ENCODE measurements at regions not wholly inside any gene's neighbourhood (a gene's known extent, or its start where the extent isn't known, plus 50 kb on each side); places are given as distances from the start of the nearest gene placed in this dataset.
"Not testable (repeated sequence)": the region's sequence is repeated elsewhere in the genome, so short reads cannot be mapped to it uniquely, and the experiment has no call there.

DNA sequence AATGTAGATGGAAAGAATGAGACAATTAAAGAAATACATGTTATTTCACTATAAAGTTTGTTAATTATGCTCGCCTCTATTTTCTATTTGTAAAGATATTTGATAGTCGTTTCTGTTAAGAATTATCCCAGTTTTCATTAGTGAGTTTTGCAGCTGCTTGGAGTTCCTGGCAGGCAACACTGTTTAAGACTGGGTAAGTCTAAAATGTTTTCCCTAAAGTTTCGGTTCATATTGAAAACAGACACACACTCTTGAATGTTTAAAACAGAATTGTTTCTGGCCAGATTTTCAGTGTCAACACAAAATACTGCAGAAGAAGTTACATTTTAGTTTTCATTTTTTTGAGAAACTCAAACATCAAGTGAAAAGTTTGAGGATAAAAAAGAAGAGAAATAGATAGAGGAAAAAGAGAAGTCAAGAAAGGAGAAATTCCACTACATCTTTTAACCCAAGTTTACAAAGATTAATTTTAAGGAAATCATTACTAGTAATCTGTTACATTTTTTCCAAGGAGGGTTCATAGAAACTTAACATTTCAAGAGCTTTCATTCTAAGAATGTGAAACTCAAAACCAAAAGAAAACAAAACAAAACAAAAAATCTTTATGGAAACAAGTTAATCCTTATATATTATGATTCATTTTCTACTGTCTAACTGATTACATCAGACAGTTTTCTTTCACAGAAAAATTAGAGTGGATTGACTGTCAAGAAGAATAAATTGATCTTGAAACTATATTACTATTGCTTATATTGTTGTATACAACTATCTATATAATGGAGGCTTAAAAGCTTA is 305.5 kb downstream of the FAT4 start:
- DNase-seq = no peak

DNA sequence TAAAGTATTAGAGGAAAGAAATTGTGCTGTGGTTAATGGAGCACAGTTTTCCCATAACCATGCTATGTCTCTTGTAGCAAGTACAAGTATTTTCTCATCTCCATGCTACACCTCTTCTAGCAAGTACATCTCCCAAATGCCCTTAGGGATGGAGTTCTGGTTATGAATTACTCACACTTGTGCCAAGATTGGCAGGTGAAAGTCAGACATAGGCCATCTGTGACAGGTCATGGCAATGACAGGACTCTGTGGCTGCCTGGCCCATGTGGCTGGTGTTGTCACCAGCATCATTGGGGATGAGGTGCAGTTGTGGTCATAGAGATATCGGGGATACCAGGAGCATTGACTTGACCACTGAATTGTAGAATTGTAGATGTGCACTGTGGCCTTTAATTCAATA is 310.2 kb downstream of the FAT4 start:
- no peak for DNase-seq

DNA sequence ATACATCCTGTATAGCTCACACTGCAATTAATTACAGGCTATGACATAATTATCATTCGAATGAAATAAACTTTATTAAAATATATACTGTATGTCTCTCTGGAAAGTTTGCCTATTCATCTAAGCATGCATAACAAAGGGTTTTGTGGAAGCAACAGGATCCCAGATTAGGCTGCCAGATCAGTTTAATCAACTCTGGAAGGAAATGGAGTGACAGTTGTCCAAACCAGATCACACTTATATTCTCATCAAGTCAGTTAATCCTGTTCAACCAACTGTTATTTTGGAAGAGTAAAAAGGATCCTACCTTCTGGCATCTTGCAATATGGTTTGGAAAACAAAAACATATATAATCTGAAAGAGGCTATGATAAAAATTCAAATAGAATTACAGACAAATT is 312.2 kb downstream of the FAT4 start:
- no peak for DNase-seq

DNA sequence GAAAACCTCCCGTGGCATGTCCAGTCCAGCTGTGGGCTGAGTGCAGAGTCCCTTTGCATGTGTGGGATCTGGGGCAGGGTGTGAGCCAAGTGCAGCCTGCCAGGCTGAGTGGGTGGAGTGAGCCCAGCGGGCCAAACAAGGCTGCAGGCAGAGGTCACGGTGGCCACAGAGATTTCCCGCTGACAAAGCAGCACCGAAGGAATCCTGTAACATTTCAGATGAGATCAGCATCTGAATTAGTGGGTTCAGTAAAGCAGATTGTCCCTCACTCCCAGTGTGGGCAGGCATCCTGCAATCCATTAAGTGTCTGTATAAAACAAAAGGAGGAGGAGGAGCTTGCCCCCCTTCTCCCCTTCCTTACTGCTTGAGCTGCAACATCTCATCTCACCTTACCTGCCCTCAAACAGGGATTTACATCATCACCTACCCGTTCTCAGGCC is 324.4 kb downstream of the FAT4 start:
- no peak for DNase-seq

DNA sequence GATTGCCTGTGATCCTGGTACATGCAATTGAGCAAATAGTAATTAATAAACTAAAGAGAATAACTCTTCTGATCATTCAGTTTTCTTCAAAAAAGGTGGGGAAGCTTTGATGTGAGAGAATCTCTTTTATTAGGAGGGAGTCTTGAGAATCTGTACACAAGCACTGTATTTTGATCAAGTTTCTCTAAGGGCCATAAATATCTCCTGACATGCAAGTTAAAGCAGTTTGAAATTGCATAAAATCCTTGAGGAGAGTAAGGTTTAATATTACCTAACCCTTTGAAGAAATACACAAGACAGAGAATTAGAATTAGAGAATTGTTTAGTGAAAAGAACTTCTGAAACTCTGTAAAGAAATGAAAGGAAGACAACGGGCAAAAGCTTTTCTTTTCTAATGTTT is 326.9 kb downstream of the FAT4 start:
- no peak for DNase-seq

DNA sequence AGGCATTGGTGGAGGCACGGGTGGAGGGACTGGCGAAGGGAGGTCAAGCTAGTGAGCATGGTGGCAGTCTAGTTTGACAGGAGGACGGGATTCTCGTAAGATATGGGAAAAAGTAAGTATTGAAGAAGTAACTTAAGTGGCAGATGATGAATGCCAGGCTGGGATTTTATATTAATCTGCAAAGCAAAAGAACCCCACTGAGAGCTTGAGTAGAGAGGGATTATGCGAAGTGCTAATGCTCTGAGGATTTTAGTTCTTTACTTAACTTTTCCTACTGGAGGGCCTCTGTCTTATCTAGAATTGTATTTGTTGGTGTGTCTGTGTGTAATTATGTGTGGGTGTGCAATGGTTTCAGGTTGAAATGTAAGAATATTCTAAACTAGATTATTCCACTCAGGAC is 327.9 kb downstream of the FAT4 start:
- no peak for DNase-seq

DNA sequence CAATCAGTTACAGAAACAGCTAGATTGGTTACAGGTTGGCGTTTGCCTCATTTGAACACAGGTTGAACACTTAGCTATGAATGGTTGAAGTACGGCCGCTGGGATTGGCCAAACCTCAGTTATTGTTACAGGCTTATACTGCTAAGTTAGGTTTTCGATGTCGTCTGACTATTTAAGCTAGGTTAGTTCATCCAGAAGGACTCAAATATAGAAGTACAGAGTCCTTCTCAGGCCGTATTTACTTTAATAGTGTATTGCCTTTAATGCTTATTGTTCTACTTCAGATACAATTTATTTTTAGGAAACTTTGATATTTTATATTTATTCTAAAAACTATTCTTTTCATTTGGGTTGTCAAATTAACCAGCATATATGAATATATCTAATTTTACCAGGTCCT is 334.7 kb downstream of the FAT4 start:
- DNase-seq = no peak

DNA sequence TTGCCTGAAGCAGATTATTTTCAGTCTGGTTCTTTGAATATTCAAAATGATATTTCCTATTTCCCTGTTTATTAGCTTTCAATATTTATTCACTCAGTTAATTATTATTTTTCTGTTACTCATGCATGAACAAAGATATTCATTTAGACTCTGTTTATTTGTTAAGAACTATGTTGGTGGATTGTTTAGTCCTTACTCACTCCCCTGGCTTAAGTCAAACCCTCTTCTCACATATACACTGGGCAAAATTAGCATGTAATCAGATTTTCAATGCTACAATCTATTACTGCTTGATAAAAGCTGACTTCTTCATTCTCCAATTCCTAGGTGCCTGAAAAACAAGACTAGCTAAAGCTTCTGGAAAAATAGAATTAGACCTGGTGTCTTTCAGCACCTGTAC is 335.8 kb downstream of the FAT4 start:
- DNase-seq = no peak

DNA sequence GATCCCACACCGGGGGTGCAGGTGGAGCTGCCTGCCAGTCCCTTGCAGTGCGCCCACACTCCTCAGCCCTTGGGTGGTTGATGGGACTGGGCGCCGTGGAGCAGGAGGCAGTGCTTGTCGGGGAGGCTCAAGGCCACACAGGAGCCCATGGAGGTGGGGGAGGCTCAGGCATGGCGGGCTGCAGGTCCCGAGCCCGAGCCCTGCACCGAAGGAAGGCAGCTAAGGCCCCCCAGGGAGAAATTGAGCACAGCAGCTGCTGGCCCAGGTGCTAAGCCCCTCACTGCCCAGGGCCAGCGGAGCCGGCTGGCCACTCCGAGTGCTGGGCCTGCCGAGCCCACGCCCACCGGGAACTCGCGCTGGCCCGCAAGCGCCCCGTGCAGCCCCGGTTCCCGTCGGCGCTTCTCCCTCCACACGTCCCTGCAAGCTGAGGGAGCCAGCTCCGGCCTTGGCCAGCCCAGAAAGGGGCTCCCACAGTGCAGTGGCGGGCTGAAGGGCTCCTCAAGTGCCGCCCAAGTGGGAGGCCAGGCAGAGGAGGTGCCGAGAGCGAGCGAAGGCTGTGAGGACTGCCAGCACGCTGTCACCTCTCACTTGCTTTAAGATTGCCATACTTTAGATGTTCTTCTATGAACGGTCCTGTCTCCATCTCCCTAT is 337.1 kb downstream of the FAT4 start:
- DNase-seq = not testable (repeated sequence)

DNA sequence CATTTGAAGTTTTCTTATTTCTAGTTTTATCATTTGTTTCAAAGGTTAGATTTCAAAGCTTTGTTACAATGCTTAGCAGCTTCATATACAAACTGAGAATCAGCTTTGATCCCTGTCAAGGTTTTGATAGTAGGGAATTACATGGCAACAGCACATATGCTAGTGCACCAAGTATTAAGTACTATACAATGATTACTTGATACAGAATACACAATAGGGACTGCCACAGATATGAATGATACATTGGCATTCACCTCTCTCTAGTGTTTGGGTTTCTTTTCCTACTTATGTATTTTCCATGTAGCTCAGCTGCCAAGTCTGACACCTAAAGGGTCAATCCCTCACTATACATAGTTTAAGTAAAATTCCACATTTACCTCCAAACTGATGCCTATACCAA is 344.0 kb downstream of the FAT4 start:
- DNase-seq = no peak

DNA sequence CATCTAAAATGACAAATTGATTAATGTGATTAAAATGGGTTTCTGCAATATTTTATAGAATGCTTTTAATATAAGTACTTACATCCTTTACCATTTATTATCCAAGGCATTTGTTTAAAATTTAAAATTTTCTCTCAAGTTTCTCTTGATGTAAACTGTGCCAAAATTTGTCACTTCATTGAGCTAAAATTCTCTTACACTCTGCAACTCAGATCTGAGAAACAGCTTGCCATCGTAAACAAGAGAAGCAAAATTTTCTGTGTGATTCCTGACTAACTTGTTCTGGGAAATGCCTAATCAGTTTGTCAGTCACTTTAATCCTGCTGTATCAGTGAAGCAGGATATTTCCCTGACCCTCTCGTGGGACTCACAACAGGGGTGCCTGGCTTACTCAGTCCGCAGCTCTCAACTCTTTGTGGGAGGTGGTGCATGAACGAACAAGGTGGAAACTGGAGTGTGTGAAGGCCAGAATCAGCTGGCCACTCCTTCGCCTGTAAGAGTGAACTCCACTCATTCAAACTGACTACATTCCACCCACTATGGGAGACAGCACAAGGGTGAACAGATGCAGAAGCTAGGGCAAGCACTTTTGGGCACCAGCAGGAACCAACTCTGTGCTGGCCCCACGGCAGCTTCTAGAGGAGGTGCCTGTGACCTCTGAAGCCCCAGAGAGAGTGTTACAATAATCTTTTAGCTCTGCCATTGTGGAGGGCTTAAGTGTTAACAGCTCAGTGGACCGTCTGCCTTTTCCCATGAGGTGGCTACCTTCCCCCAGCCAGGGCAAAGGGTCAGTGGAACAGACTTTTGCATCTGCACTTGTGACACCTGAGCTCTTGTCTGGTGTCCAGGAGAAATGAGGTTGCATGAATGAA is 349.4 kb downstream of the FAT4 start:
- no peak for DNase-seq

DNA sequence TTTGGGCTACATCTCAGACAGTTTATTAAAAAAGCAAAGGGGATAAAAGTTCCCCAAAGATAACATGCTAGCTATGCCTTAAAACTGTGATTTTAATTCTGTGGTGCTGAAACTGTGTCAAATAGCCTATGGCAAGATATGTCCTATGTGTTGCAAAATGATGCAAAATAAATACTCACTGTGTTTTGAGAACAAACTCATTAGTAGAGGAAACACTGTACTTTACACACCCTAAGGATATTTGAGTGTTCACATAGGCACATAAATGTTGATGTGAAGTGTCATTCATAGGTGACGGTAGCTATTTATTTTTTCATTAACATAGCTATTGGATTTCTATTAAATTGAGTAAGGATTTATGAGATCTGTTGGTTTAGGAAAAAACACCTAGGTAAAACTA is 351.9 kb downstream of the FAT4 start:
- no peak for DNase-seq

DNA sequence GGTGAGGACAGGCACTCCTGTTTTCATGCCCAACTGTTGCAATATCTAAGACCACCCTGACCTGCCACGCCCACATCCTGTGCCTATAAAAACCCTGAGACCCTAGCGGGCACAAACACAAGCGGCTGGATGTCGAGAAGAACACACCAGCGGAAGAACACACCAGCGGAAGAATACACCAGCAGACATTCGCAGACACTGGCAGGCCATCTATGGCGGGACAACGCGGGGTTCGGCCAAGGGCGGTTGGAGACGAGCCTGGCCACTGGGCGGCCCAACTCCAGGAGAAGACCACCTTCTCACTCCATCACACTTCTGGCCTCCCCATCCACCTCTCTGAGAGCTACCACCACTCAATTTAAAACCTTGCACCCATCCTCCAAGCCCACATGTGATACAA is 361.4 kb downstream of the FAT4 start:
- no peak for DNase-seq

DNA sequence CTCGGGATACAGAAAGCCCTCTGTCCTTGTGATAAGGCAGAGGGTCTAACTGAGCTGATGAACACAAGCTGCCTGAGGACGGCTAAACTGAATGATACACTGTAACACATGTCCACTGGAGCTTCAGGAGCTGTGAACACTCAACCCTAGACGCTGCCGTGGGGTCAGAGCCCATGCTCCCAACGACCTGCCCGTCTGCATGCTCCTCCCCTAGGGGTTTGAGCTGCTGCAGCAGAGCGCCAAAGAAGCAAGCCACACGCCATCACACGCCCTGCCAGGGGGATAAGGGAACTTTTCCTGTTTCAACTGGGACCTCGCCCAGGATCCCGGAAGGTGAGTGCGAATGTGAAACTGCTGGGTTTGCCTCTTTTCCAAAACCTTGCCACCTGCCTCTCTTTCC is 361.8 kb downstream of the FAT4 start:
- DNase-seq = no peak

DNA sequence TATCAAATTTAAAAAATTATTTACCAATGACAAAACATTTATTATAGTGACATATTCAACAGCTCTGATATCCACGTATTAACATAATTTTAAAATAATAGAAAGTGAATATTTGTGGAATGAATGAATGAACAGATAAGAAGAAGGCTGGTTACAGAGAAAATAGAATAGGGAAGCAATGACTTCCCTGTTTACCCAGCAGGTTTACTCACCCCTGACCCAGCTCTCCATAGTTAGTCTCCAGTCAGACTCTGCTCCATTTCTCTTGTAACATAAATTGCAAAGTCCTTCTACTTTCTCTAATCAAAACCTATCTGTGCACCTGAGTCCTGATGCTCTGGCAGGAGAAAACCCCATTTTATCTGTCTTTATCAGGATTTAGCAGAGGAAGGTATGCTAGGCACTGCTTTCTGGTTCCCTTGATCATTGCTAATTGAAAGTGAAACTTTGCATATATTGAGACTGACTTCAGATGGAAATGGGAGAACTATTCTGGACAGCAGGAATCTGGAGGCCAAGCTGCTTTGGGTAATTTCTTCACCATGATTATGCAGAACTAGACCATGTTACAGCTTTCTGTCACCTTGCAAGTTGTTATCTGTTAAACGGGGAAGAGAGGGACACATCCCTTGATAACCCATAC is 363.0 kb downstream of the FAT4 start:
- no peak for DNase-seq

DNA sequence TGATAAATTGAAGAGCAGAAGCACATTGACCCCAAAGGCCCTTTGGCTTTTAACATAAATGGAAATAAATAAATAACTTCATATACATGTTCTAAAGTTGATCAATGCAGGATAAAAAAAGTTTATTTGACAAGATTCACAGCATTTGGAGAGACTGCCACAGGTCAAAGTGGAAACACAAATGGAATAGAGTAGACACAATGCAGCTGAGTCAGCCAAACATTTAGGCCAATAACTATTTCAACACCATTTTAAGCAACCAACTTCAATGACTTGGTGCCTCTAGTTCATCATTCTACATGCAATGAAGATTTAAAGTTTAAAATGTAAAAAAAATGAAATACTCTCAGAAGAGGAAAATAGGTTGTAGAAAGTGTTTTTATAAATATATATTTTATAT is 365.2 kb downstream of the FAT4 start:
- DNase-seq = no peak

DNA sequence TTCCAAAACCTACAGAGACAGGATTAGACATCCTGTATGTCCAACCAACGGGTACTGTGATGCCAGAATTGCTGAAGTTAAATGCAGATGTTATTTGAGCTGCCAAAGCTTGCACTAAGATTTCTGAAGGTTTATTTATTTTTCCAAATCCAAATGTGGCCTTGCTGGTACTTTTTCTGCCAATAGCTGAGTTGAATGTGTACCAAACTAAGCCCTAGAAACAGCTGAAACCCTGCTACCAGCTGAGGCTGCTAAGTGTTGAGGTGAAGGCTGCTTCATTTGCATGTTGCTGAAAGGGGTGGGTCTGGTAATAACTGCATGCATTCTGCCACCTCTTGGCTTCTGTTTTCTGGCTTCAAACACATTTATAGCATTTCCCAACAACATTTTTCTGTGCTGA is 366.5 kb downstream of the FAT4 start:
- no peak for DNase-seq

DNA sequence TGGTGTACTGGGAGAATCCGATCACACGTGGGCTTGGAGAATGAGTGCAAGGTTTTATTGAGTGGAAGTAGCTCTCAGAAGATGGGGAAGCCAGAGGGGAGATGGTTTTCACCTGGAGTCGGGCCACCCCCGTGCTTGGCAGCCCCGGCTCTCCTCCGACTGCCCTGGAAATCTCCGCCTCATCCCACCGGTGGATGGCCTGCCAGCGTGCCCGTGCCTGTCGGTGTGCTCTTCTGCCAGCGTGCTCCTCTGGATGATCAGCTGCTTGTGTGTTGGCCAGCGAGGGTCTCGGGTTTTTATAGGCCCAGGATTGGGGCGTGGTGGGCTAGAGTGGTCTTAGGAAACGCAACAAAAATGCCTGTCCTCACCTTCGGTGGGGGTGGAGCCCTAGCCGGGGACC is 368.0 kb downstream of the FAT4 start:
- DNase-seq = no peak

DNA sequence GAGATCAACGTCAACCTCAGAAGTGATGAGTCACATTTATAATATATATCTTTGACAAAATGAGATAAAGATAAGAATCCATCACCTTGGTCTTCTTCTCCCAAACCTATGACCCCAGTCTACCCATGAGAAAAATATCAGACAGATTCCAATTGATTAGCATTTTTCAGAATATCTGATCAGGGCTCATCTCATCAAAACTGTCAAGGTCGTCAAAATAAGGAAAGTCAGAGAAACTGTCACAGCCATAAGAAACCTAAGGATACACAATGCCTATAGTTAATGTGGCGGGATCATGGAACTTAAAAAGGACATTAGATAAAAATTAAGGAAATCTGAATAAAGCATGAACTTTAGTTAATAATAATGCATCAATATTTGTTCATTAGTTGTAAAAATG is 374.1 kb downstream of the FAT4 start:
- DNase-seq = no peak

DNA sequence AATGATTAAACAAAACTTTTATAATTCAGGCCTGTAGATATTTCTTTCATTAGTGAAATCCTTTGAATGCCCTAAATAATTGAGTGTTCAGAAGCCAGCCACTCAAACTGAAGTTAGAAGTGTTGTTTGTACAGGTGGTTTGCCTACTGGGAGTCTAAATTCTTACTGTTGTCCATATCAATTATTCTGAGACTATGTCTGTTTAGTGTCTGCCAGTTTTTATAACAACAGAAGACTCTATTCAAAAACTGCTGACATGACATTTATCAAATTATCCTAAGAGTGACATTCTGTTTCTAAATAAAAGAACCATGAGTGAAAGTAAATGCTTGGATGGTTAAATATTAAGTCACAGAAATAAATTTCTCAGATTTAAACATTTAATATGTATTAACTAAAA is 375.1 kb downstream of the FAT4 start:
- DNase-seq = no peak

DNA sequence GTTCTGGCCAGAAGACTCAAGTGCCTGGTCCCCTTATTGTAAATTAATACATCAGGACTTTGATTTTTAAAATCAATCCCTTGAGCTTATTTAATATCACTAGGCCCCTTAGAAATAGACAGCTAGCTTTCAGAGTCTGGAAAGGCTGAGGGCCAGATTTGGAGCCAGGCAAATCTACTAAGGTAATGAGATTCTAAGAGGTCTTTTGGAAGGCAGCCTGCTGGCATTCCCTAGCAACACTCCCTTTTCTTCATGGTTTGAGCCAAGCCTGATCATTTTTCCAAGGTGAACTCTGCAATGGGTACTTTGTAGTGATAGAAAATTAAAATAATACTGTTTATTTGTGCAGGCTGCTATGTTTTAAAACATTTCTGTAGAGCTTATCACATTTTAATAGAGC is 378.5 kb downstream of the FAT4 start:
- no peak for DNase-seq

DNA sequence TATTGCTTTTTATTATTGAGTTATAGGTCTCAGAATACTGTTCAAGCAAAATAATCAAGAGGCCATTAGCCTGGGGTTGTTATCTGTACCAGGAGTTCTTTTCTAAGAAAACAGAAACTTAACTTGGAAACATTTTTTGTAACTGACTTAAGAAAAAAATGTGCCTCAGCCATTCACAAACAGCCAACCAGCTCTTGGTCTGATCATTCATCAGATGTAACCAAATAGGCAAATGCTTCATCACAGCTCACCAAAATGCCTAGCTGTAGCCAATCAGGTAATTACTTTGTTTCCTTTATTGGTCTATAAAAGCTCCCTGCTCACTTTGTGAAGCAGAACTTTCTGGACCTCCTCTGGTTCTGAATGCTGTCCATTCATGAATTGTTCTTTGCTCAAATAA is 387.7 kb downstream of the FAT4 start:
- DNase-seq = no peak

DNA sequence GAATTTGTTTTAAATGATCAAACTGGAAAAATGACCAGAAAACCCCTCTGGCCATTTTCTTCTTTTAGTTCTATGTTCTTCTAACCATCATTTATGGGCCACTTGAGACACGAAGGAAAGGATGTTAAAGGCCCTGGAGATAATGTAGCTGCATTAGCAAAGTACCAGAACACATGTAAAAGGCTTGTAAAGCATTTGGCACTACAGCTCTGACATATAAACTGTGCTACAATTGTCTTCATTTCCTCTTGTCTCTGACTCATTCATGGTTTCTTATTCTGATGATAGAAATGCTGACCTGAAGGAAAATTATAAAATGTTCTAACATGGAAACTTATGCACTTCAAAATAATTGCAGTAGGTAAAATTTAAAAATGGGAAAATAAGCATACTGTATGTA is 388.7 kb downstream of the FAT4 start:
- no peak for DNase-seq

All from T-helper 1 cell (primary cell).